H9 (cell line): ENCODE measurements at regions not wholly inside any gene's neighbourhood (a gene's known extent, or its start where the extent isn't known, plus 50 kb on each side); places are given as distances from the start of the nearest gene placed in this dataset.

Experiments
- DNase-seq: peaks from one replicate; pipeline ENCODE4 v3.0.0-alpha.2; 2017
- H2AFZ ChIP-seq: one replicate; pipeline ENCODE4 v1.6.1; 2013; ENCODE audit warnings: mild to moderate bottlenecking, low read length, control low read depth, moderate library complexity
- H2AK5ac ChIP-seq: 2 replicates; pipeline ENCODE4 v1.6.1; 2013; ENCODE audit warnings: low read length, control low read depth, mixed read lengths; ENCODE audit not compliant: insufficient read length
- H2BK120ac ChIP-seq: one replicate; pipeline ENCODE4 v1.6.1; 2013; ENCODE audit warnings: low read depth, mild to moderate bottlenecking, low read length, control low read depth, inconsistent platforms; ENCODE audit not compliant: poor library complexity, severe bottlenecking
- H2BK12ac ChIP-seq: 2 replicates; pipeline ENCODE4 v1.6.1; 2013; ENCODE audit warnings: low read length, control low read depth, mixed read lengths, low read depth; ENCODE audit not compliant: insufficient read length
- H2BK15ac ChIP-seq: 2 replicates; pipeline ENCODE4 v1.6.1; 2013; ENCODE audit warnings: low read depth, low read length, control low read depth
- H2BK20ac ChIP-seq: one replicate; pipeline ENCODE4 v1.6.1; 2013; ENCODE audit warnings: low read depth, mild to moderate bottlenecking, low read length, control low read depth, inconsistent platforms; ENCODE audit not compliant: poor library complexity, severe bottlenecking
- H2BK5ac ChIP-seq: 2 replicates; pipeline ENCODE4 v1.6.1; 2013; ENCODE audit warnings: low read length, control low read depth, mixed read lengths; ENCODE audit not compliant: insufficient read length
- H3K14ac ChIP-seq: 2 replicates; pipeline ENCODE4 v1.6.1; 2013; ENCODE audit warnings: low read length, control low read depth; ENCODE audit not compliant: insufficient read depth
- H3K18ac ChIP-seq: 2 replicates; pipeline ENCODE4 v1.6.1; 2013; ENCODE audit warnings: low read depth, mild to moderate bottlenecking, mixed read lengths, low read length, control low read depth; ENCODE audit not compliant: insufficient read length
- H3K23ac ChIP-seq: 2 replicates; pipeline ENCODE4 v1.6.1; 2013; ENCODE audit warnings: low read length, control low read depth, mixed read lengths, low read depth; ENCODE audit not compliant: insufficient read length
- H3K23me2 ChIP-seq: 2 replicates; pipeline ENCODE4 v1.6.1; 2013; ENCODE audit warnings: low read depth, mild to moderate bottlenecking, mixed read lengths, low read length, control low read depth; ENCODE audit not compliant: insufficient read length, poor library complexity, severe bottlenecking
- H3K27ac ChIP-seq: 2 replicates; pipeline ENCODE4 v1.5.1; 2013; ENCODE audit warnings: low read length, control low read depth, mixed read lengths, low read depth; ENCODE audit not compliant: insufficient read length
- H3K27me3 ChIP-seq: 2 replicates; pipeline ENCODE4 v1.6.1; 2013; ENCODE audit warnings: low read length, control low read depth, inconsistent platforms; ENCODE audit not compliant: insufficient read depth
- H3K4ac ChIP-seq: 2 replicates; pipeline ENCODE4 v1.6.1; 2013; ENCODE audit warnings: low read depth, mild to moderate bottlenecking, control low read depth, inconsistent platforms, low read length, moderate library complexity
- H3K4me1 ChIP-seq: 2 replicates; pipeline ENCODE4 v1.6.1; 2013; ENCODE audit warnings: low read length, control low read depth, inconsistent platforms; ENCODE audit not compliant: insufficient read depth
- H3K4me2 ChIP-seq: 2 replicates; pipeline ENCODE4 v1.6.1; 2013; ENCODE audit warnings: low read length, control low read depth, mixed read lengths; ENCODE audit not compliant: insufficient read length, insufficient read depth
- H3K56ac ChIP-seq: 2 replicates; pipeline ENCODE4 v1.6.1; 2013; ENCODE audit warnings: low read depth, mild to moderate bottlenecking, mixed read lengths, low read length, control low read depth; ENCODE audit not compliant: insufficient read length
- H3K79me1 ChIP-seq: 2 replicates; pipeline ENCODE4 v1.6.1; 2013; ENCODE audit warnings: low read depth, mild to moderate bottlenecking, moderate library complexity, low read length, control low read depth, inconsistent platforms; ENCODE audit not compliant: insufficient read depth, poor library complexity, severe bottlenecking
- H3K79me2 ChIP-seq: 2 replicates; pipeline ENCODE4 v1.6.1; 2013; ENCODE audit warnings: low read length, control low read depth, inconsistent platforms; ENCODE audit not compliant: insufficient read depth
- H3K9ac ChIP-seq: 2 replicates; pipeline ENCODE4 v1.6.1; 2013; ENCODE audit warnings: low read length, control low read depth, mixed read lengths; ENCODE audit not compliant: insufficient read length; ENCODE audit errors: extremely low read depth
- H3K9me3 ChIP-seq: one replicate; pipeline ENCODE4 v1.6.1; 2013; ENCODE audit warnings: low read depth, low read length, inconsistent platforms; ENCODE audit not compliant: control insufficient read depth
- H3T11ph ChIP-seq: one replicate; pipeline ENCODE4 v1.6.1; 2013; ENCODE audit warnings: mild to moderate bottlenecking, low read length, control low read depth, inconsistent platforms
- H4K20me1 ChIP-seq: one replicate; pipeline ENCODE4 v1.6.1; 2013; ENCODE audit not compliant: control insufficient read depth, insufficient read length, insufficient read depth
- H4K5ac ChIP-seq: 2 replicates; pipeline ENCODE4 v1.6.1; 2013; ENCODE audit warnings: low read depth, mild to moderate bottlenecking, mixed read lengths, low read length, control low read depth; ENCODE audit not compliant: insufficient read length
- H4K8ac ChIP-seq: replicated peaks from 2 replicates; pipeline ENCODE4 v1.6.1; 2013; ENCODE audit warnings: low read length, control low read depth, mixed read lengths, low read depth; ENCODE audit not compliant: insufficient read length
- H4K91ac ChIP-seq: 2 replicates; pipeline ENCODE4 v1.6.1; 2013; ENCODE audit warnings: low read depth, mild to moderate bottlenecking, moderate library complexity, mixed read lengths, low read length, control low read depth; ENCODE audit not compliant: insufficient read length
- H3K27ac Mint-ChIP-seq, 3 experiments: 2 replicates in 2 of 3; 3 replicates in 1 of 3; pipeline ENCODE4 v1.8.0; 2020 to 2021; ENCODE audit warnings: mixed read lengths in 3 of 3, mild to moderate bottlenecking in 1 of 3, moderate library complexity in 1 of 3
- H3K27me3 Mint-ChIP-seq: 2 replicates; pipeline ENCODE4 v1.8.0; 2021; ENCODE audit warnings: low read depth, mild to moderate bottlenecking, moderate library complexity, mixed read lengths
- H3K36me3 Mint-ChIP-seq, 3 experiments: 2 replicates in 2 of 3; 3 replicates in 1 of 3; pipeline ENCODE4 v1.8.0; 2020 to 2021; ENCODE audit warnings: low read depth in 3 of 3, mixed read lengths in 3 of 3; ENCODE audit not compliant: insufficient read depth in 1 of 3
- H3K4me1 Mint-ChIP-seq, 2 experiments: 2 replicates each; pipeline ENCODE4 v1.8.0; 2020; ENCODE audit warnings: mixed read lengths in 2 of 2
- H3K4me3 Mint-ChIP-seq, 2 experiments: 2 replicates in 1 of 2; 3 replicates in 1 of 2; pipeline ENCODE4 v1.8.0; 2020 to 2021; ENCODE audit warnings: mild to moderate bottlenecking in 2 of 2, mixed read lengths in 2 of 2, moderate library complexity in 1 of 2
- H3K9me3 Mint-ChIP-seq, 2 experiments: 2 replicates in 1 of 2; 3 replicates in 1 of 2; pipeline ENCODE4 v1.8.0; 2020; ENCODE audit warnings: mild to moderate bottlenecking in 2 of 2, mixed read lengths in 2 of 2, moderate library complexity in 1 of 2
- WGBS: extraction: QIAGEN DNeasy Blood & Tissue Kit; methylation state at CpG from one replicate; pipeline ENCODE4 v1.1.7; 2013; ENCODE audit warnings: missing lambda C conversion rate, low lambda C conversion rate, mixed read lengths; ENCODE audit not compliant: insufficient read length; ENCODE audit errors: extremely low coverage; 5-methylcytosine and 5-hydroxymethylcytosine counted together
- TF ChIP-seq, protein P1 (sequence below): fragments of 200-600 bp; sonication (generic); conservative IDR thresholded peaks from 3 replicates; pipeline ENCODE4 v1.8.0; 2021; ENCODE audit warnings: antibody characterized with exemption, mild to moderate bottlenecking

DNA sequence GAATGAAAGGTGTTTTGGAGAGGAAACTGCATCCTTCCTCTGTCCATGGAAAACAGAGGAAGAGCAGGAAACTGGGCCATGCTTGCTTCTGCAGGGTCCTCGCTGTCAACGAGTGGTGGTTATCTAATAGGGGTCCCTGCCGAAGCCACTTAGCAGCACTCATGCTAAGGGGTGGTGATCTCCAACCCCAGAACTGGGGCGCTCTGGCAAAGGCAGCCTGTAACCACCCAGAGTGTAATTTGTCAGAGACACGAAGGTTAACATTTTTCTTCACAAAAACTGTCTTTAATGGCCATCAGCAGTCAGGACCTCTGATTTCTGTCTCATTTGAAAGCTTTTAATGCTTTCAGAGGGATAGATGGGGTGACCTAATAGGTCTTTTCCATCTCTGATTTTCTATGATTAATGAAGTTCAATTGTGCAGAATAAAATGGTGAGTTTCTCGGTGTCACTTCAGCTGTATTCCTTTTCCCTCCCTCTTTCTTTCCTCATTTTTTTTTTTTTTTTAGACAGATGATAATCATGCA lies 231.3 kb upstream of the CELF4 start:
- no peak overlapping the region for H3K23ac ChIP-seq
- no peak for DNase-seq
- Mint-ChIP-seq H3K27me3 (no peaks in the 10 kb centered on the region), H3K4me1 (peaks cover 5 to 6% of the 10 kb centered on the region in 2 experiments; a peak in 3 of 4 replicates), H3K4me3 (no peak overlapping the region), H3K27ac (no peak overlapping the region), H3K9me3 (peaks cover 4% of the 10 kb centered on the region in 2 experiments; a peak in 2 of 5 replicates), H3K36me3 (no peaks in the 10 kb centered on the region; a peak in 1 of 7 replicates)
- no peak overlapping the region for H3K56ac ChIP-seq
- no peak overlapping the region for H2AFZ ChIP-seq
- no peaks in the 10 kb centered on the region for H3K9me3 ChIP-seq
- no CpG with 5 or more reads among the region's 6 CpGs for WGBS
- H3K27me3 ChIP-seq, result no peaks in the 10 kb centered on the region
- no peak overlapping the region for H3K9ac ChIP-seq
- no peak overlapping the region for H2AK5ac ChIP-seq
- no peaks in the 10 kb centered on the region for H3K4me1 ChIP-seq
- H2BK12ac ChIP-seq, result no peak overlapping the region
- H3T11ph ChIP-seq, result no peak overlapping the region
- H4K91ac ChIP-seq, result no peak overlapping the region
- H3K79me2 ChIP-seq, result no peaks in the 10 kb centered on the region
- H3K14ac ChIP-seq, result no peak overlapping the region
- H3K4me2 ChIP-seq, result no peak overlapping the region
- no peak overlapping the region for H3K18ac ChIP-seq
- H2BK20ac ChIP-seq, result no peak overlapping the region
- H3K23me2 ChIP-seq, result no peaks in the 10 kb centered on the region
- H2BK120ac ChIP-seq, result no peak overlapping the region
- no peak overlapping the region for H4K5ac ChIP-seq
- H4K8ac ChIP-seq, result no peak overlapping the region
- no peaks in the 10 kb centered on the region for H3K79me1 ChIP-seq
- TF ChIP-seq, protein P1, sequence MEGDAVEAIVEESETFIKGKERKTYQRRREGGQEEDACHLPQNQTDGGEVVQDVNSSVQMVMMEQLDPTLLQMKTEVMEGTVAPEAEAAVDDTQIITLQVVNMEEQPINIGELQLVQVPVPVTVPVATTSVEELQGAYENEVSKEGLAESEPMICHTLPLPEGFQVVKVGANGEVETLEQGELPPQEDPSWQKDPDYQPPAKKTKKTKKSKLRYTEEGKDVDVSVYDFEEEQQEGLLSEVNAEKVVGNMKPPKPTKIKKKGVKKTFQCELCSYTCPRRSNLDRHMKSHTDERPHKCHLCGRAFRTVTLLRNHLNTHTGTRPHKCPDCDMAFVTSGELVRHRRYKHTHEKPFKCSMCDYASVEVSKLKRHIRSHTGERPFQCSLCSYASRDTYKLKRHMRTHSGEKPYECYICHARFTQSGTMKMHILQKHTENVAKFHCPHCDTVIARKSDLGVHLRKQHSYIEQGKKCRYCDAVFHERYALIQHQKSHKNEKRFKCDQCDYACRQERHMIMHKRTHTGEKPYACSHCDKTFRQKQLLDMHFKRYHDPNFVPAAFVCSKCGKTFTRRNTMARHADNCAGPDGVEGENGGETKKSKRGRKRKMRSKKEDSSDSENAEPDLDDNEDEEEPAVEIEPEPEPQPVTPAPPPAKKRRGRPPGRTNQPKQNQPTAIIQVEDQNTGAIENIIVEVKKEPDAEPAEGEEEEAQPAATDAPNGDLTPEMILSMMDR, result no peak
- no peak overlapping the region for H2BK15ac ChIP-seq
- no peak overlapping the region for H3K4ac ChIP-seq
- H2BK5ac ChIP-seq, result no peak overlapping the region
- H3K27ac ChIP-seq, result no peak overlapping the region
- H4K20me1 ChIP-seq, result no peaks in the 10 kb centered on the region
